ENCODE measurements at regions not wholly inside any gene's neighbourhood (a gene's known extent, or its start where the extent isn't known, plus 50 kb on each side); places are given as distances from the start of the nearest gene placed in this dataset.

DNA sequence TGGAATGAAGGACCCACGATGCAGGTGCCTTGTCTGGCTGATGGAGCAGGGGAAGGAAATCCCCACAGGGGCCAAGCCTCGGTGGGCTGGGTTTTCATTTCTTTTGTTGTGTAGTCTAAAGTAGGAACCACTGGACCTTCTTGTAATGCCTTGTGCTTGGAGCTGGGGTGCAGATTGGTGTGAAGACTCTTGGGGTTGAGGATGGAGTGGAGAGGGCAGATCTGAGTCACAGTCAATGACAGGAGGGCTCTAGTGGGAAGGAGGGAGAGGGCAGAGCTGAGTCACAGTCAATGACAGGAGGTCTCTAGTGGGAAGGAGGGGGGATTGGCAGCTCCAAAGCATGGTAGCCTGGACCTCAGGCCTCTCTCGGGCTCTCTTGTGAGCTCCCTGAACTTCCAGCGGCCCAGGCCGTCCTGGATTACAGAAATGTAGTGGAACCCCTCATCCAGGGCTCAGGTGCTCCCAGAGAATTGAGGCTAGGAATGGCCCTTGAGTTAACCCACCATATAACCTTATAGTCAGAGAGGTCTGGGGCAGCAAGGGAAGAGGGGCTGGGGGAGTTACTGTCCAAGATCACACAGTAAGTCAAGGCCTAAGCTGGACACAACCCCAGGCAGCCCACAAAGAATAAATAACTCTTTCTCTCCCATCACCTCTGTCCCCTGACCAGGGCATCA lies 313.8 kb downstream of the MATN1 start:
- POLR2A ChIA-PET: no interaction called here
- TF ChIP-seq, protein P1, sequence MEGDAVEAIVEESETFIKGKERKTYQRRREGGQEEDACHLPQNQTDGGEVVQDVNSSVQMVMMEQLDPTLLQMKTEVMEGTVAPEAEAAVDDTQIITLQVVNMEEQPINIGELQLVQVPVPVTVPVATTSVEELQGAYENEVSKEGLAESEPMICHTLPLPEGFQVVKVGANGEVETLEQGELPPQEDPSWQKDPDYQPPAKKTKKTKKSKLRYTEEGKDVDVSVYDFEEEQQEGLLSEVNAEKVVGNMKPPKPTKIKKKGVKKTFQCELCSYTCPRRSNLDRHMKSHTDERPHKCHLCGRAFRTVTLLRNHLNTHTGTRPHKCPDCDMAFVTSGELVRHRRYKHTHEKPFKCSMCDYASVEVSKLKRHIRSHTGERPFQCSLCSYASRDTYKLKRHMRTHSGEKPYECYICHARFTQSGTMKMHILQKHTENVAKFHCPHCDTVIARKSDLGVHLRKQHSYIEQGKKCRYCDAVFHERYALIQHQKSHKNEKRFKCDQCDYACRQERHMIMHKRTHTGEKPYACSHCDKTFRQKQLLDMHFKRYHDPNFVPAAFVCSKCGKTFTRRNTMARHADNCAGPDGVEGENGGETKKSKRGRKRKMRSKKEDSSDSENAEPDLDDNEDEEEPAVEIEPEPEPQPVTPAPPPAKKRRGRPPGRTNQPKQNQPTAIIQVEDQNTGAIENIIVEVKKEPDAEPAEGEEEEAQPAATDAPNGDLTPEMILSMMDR (IDR thresholded peaks at IDR 0.05; ENCODE audit: control extremely low read depth, extremely low read depth, low read depth, missing control alignments): no peak
- CTCF ChIA-PET: no interaction called here
- peak; percentile 15 for DNase-seq (ENCODE audit: extremely low spot score)

GRCh38 chr1:30407865-30408580 lies 315.4 kb downstream of the MATN1 start:
- CTCF ChIA-PET: interaction anchor here (1.0 to 1.4 kb wide), 2 partner anchors 11 to 28 kb away, joined by 4 read pairs; no protein-coding TSS in a partner anchor
- DNase-seq (ENCODE audit: extremely low spot score): no peak

GRCh38 chr1:30406996-30407864 lies 316.2 kb downstream of the MATN1 start:
- TF ChIP-seq, protein P1 (IDR thresholded peaks at IDR 0.05; ENCODE audit: control extremely low read depth, extremely low read depth, low read depth, missing control alignments): no peak
- ChIA-PET CTCF (no interaction called here), POLR2A (no interaction called here)
- DNase-seq (ENCODE audit: extremely low spot score): no peak

More at GRCh38 chr1:30407865-30408580, 315.4 kb downstream of the MATN1 start:
- POLR2A ChIA-PET: no interaction called here
- TF ChIP-seq, protein P1 (IDR thresholded peaks at IDR 0.05; ENCODE audit: control extremely low read depth, extremely low read depth, low read depth, missing control alignments): no peak

- DNase-seq (ENCODE audit: extremely low spot score): no peak
- POLR2A ChIA-PET: no interaction called here
- CTCF ChIA-PET: no interaction called here
- TF ChIP-seq, protein P1 (IDR thresholded peaks at IDR 0.05; ENCODE audit: control extremely low read depth, extremely low read depth, low read depth, missing control alignments): no peak
Observed at GRCh38 chr1:30405631-30406212, 317.7 kb downstream of the MATN1 start.

DNA sequence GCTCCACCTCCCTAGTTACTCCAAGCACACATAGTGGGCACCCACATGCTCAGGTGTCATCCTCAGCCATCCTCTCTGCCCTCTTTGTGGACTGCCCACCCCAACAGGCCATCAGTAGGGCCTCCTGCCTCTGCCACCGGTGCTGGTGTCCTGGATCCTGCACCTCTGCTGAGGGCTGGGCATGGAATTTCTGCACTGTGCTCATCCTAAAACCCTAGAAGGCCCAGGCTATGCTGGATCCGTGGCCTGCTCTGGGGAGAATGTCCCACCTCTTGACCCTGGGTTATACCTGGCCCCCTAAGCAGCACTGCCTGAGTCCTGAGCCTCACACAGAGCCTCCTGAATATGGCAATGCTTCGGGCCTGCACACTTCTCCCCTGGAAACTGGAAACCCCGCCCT lies 318.3 kb downstream of the MATN1 start:
- TF ChIP-seq, protein P1 (IDR thresholded peaks at IDR 0.05; ENCODE audit: control extremely low read depth, extremely low read depth, low read depth, missing control alignments): no peak
- POLR2A ChIA-PET: no interaction called here

GRCh38 chr1:30404341-30404740 lies 319.0 kb downstream of the MATN1 start:
- TF ChIP-seq, protein P1 (IDR thresholded peaks at IDR 0.05; ENCODE audit: control extremely low read depth, extremely low read depth, low read depth, missing control alignments): no peak
- POLR2A ChIA-PET: no interaction called here
- CTCF ChIA-PET: interaction anchor here (3.1 kb wide), 1 partner anchor 24 kb away, joined by 12 read pairs; no protein-coding TSS in a partner anchor

More for the DNA sequence above, 318.3 kb downstream of the MATN1 start:
- no peak for DNase-seq (ENCODE audit: extremely low spot score)
- CTCF ChIA-PET: no interaction called here

More at GRCh38 chr1:30404341-30404740, 319.0 kb downstream of the MATN1 start:
- DNase-seq (ENCODE audit: extremely low spot score): no peak

Measured in GM10248 (cell line).